PC-3 (cell line): ENCODE measurements at regions not wholly inside any gene's neighbourhood (a gene's known extent, or its start where the extent isn't known, plus 50 kb on each side); places are given as distances from the start of the nearest gene placed in this dataset.

Experiments
- EZH2 ChIP-seq: fragments of 300-600 bp; sonication (generic); IDR thresholded peaks from one replicate; pipeline ENCODE4 v1.6.1; 2017; ENCODE audit warnings: antibody characterized with exemption, mild to moderate bottlenecking, low read length; ENCODE audit not compliant: unreplicated experiment
- EZH2phosphoT487 ChIP-seq: fragments of 300-600 bp; sonication (generic); IDR thresholded peaks from 2 replicates; pipeline ENCODE4 v1.6.1; 2018; ENCODE audit warnings: mild to moderate bottlenecking, antibody characterized with exemption, low read length, borderline replicate concordance
- TF ChIP-seq, protein P1 (sequence below): fragments of 300-600 bp; sonication (generic); conservative IDR thresholded peaks from 2 replicates; pipeline ENCODE4 v1.5.1; 2017; ENCODE audit warnings: antibody characterized with exemption, low read depth, mild to moderate bottlenecking, low read length

DNA sequence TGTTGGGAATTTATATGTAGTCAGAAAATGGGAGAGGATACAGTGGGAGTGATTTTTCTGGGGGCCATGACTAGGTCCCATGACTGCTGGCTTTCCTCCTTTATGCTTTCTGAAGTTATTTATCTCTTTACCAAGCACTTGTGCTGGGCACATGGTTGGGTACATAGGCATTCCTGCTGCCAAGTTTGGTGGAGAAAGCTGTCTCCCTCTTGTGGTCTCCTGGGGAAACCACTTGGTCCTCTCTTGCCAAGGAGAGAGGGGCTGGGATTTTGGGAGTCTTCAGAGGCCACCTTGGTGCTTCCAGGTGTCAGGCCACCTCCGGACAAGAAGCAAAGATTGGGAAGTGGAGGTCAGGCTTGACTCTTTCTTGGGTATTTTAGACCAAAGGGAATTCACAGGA, 120.2 kb upstream of the KCNE2 start:
- TF ChIP-seq EZH2 (no peak), EZH2phosphoT487 (no peak)
- TF ChIP-seq, protein P1, sequence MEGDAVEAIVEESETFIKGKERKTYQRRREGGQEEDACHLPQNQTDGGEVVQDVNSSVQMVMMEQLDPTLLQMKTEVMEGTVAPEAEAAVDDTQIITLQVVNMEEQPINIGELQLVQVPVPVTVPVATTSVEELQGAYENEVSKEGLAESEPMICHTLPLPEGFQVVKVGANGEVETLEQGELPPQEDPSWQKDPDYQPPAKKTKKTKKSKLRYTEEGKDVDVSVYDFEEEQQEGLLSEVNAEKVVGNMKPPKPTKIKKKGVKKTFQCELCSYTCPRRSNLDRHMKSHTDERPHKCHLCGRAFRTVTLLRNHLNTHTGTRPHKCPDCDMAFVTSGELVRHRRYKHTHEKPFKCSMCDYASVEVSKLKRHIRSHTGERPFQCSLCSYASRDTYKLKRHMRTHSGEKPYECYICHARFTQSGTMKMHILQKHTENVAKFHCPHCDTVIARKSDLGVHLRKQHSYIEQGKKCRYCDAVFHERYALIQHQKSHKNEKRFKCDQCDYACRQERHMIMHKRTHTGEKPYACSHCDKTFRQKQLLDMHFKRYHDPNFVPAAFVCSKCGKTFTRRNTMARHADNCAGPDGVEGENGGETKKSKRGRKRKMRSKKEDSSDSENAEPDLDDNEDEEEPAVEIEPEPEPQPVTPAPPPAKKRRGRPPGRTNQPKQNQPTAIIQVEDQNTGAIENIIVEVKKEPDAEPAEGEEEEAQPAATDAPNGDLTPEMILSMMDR = peak; percentile 67
